Karpas-422 (cell line): ENCODE measurements at regions not wholly inside any gene's neighbourhood (a gene's known extent, or its start where the extent isn't known, plus 50 kb on each side); places are given as distances from the start of the nearest gene placed in this dataset.

Experiments
- DNase-seq: peaks from one replicate; pipeline ENCODE4 v3.0.0-alpha.2; 2015
- H2AFZ ChIP-seq: fragments of 200-600 bp; sonication (generic); 2 replicates; pipeline ENCODE4 v1.6.1; 2014; ENCODE audit warnings: antibody characterized with exemption, low read length, mixed read lengths
- H3K27ac ChIP-seq: fragments of 200-600 bp; sonication (generic); 2 replicates; pipeline ENCODE4 v1.5.1; 2014; ENCODE audit warnings: mild to moderate bottlenecking, low read length, moderate library complexity
- H3K27me3 ChIP-seq: fragments of 200-600 bp; sonication (generic); 2 replicates; pipeline ENCODE4 v1.6.1; 2014; ENCODE audit warnings: low read length, mixed read lengths
- H3K36me3 ChIP-seq: fragments of 200-600 bp; sonication (generic); 2 replicates; pipeline ENCODE4 v1.6.1; 2014; ENCODE audit warnings: low read length, mixed read lengths; ENCODE audit not compliant: insufficient read depth
- H3K4me1 ChIP-seq: fragments of 200-600 bp; sonication (generic); 2 replicates; pipeline ENCODE4 v1.6.1; 2014; ENCODE audit warnings: mild to moderate bottlenecking, low read length, mixed read lengths
- H3K4me2 ChIP-seq: fragments of 200-600 bp; sonication (generic); 2 replicates; pipeline ENCODE4 v1.6.1; 2014; ENCODE audit warnings: low read length, low read depth, mild to moderate bottlenecking; ENCODE audit not compliant: poor library complexity, severe bottlenecking
- H3K4me3 ChIP-seq: fragments of 200-600 bp; sonication (generic); 2 replicates; pipeline ENCODE4 v1.5.1; 2014; ENCODE audit warnings: mild to moderate bottlenecking, antibody characterized with exemption, low read length, mixed read lengths
- H3K79me2 ChIP-seq: fragments of 200-600 bp; sonication (generic); 2 replicates; pipeline ENCODE4 v1.6.1; 2014; ENCODE audit warnings: mild to moderate bottlenecking, low read length, mixed read lengths
- H3K9ac ChIP-seq: fragments of 200-600 bp; sonication (generic); 2 replicates; pipeline ENCODE4 v1.6.0; 2014; ENCODE audit warnings: low read length
- H3K9me2 ChIP-seq: fragments of 200-600 bp; sonication (generic), shearing (Covaris generic); replicated peaks from 2 replicates; pipeline ENCODE4 v1.6.0; 2014; ENCODE audit warnings: mild to moderate bottlenecking, low read length, moderate library complexity; ENCODE audit not compliant: insufficient read depth
- H3K9me3 ChIP-seq: fragments of 300-700, 200-600 bp; sonication (generic); 2 replicates; pipeline ENCODE4 v1.6.1; 2014; ENCODE audit warnings: low read length, mixed read lengths
- H4K20me1 ChIP-seq: fragments of 200-600 bp; sonication (generic); 2 replicates; pipeline ENCODE4 v1.6.1; 2014; ENCODE audit warnings: mild to moderate bottlenecking, antibody characterized with exemption, low read length, low read depth; ENCODE audit not compliant: insufficient read depth

DNA sequence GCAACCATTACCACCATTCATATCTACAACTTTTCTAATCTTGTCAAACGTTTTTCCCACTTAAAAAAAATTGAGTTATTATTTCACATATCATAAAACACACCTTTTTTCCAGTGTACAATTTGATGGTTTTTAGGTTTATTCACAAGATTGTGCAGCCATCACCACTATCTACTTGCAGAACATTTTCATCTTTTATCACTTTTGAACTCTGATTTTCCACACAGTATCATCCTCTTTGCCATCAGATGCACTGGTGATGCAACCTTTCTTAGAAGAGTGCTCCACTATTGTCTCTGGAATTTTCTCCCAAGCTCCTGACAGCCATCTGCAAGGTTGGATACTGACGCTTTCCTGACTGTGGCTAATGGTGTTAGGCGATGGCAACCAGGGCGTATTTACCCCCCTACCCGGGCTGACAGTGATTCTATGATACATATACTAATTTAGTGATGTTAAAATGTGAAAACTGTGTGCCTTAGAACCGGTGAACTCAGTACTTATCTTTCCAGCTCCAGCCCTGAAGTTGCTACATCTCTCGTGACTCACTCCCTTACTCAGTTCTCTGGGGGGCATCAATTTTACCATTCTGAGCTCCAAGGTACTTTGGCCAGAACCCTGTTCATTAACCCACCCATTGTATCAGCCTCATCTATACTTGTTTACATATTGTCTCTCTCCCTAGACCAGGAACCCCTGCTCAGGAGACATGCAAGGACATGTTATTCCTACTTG is 105.4 kb upstream of the SPRED2 start:
- no peak for DNase-seq
- no peaks in the 10 kb centered on the region for H3K36me3 ChIP-seq
- H3K4me1 ChIP-seq, result peaks cover 13% of the 10 kb centered on the region
- H3K4me3 ChIP-seq, result no peak overlapping the region
- no peaks in the 10 kb centered on the region for H3K79me2 ChIP-seq
- no peak overlapping the region for H2AFZ ChIP-seq
- no peaks in the 10 kb centered on the region for H3K9me2 ChIP-seq
- no peak overlapping the region for H3K9ac ChIP-seq
- no peak overlapping the region for H3K4me2 ChIP-seq
- no peaks in the 10 kb centered on the region for H3K9me3 ChIP-seq
- no peak overlapping the region for H3K27ac ChIP-seq
- H4K20me1 ChIP-seq, result no peaks in the 10 kb centered on the region
- peaks cover 3% of the 10 kb centered on the region; the same call in 1 of the 2 replicates for H3K27me3 ChIP-seq

DNA sequence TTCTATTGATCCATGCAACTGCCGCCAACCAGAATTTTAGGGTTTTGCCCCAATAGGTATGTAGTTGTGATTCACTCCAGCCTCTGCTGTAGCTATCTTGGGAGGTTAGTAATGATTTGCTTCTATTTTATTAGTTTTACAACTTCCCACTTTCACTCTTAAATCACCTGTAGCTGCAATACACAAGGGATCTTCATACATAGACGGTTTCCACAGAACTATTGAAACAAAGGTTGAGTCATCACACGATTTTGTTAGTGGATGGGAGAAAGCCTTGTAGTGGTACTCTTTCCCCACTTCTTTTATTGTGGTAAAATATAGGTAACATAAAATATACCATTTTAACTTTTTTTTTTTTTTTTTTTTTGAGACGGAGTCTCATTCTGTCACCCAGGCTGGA is 104.2 kb upstream of the SPRED2 start:
- Histone ChIP-seq H3K4me3 (no peak overlapping the region), H4K20me1 (no peaks in the 10 kb centered on the region), H3K4me1 (peaks cover 11% of the 10 kb centered on the region), H3K27me3 (peaks cover 3% of the 10 kb centered on the region; the same call in 1 of the 2 replicates), H3K36me3 (no peaks in the 10 kb centered on the region), H3K9me2 (no peaks in the 10 kb centered on the region), H3K4me2 (no peak overlapping the region), H2AFZ (no peak overlapping the region), H3K9ac (no peak overlapping the region), H3K27ac (no peak overlapping the region), H3K9me3 (no peaks in the 10 kb centered on the region), H3K79me2 (no peaks in the 10 kb centered on the region)
- DNase-seq, result peak; percentile 67

DNA sequence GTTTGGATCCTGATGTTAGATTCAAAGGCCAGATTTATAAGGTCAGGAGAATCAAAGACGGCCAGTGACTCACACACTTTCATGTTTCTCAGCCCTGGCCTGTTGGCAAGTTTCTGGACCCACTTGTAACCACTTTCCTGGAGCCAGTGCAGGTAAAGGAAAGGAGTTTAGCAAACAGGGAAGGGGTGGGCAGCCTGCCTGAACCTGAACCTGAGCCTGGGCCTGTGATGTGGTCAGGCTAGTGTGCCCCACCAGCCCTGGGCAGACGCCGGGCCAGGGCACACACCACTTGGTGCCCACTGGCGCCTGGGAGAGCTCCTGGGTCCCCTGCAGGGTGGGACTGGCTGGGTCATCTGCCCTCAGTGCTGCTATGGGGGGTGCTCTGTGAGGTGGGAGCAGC is 100.5 kb upstream of the SPRED2 start:
- H3K27me3 ChIP-seq, result peaks cover 3% of the 10 kb centered on the region; the same call in 1 of the 2 replicates
- no peaks in the 10 kb centered on the region for H3K36me3 ChIP-seq
- H3K4me2 ChIP-seq, result no peak overlapping the region
- no peak for DNase-seq
- H3K4me1 ChIP-seq, result peaks cover 11% of the 10 kb centered on the region
- H3K9me3 ChIP-seq, result no peaks in the 10 kb centered on the region
- no peaks in the 10 kb centered on the region for H3K79me2 ChIP-seq
- no peak overlapping the region for H2AFZ ChIP-seq
- no peaks in the 10 kb centered on the region for H3K9me2 ChIP-seq
- H3K4me3 ChIP-seq, result no peak overlapping the region
- no peak overlapping the region for H3K27ac ChIP-seq
- H4K20me1 ChIP-seq, result no peaks in the 10 kb centered on the region
- no peak overlapping the region for H3K9ac ChIP-seq

DNA sequence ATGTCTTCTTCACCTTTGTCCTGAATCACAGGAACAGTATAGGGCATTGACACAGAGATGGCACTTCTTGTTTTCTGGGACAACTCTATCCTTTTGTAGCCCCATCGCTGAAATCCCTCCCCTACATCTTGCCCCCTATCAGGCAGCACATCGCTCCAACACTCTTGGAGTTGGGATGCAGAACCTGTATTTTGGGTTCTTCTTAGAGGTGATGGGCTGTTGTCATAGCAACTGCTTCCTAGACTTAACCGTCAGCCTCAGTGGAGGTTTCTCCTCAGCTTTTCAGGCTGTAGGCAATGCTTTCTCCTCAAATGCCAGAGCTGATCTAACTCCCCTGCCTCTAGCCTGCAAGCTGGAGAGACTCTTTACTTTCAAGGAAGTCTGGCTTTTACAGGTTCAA is 99.9 kb upstream of the SPRED2 start:
- H3K27me3 ChIP-seq, result no peaks in the 10 kb centered on the region; the same call in 1 of the 2 replicates
- no peaks in the 10 kb centered on the region for H3K9me2 ChIP-seq
- H4K20me1 ChIP-seq, result no peaks in the 10 kb centered on the region
- no peak for DNase-seq
- H3K4me3 ChIP-seq, result no peak overlapping the region
- no peaks in the 10 kb centered on the region for H3K79me2 ChIP-seq
- H2AFZ ChIP-seq, result no peak overlapping the region
- H3K36me3 ChIP-seq, result no peaks in the 10 kb centered on the region
- H3K4me1 ChIP-seq, result peaks cover 11% of the 10 kb centered on the region
- no peak overlapping the region for H3K27ac ChIP-seq
- no peaks in the 10 kb centered on the region for H3K9me3 ChIP-seq
- H3K4me2 ChIP-seq, result no peak overlapping the region
- H3K9ac ChIP-seq, result no peak overlapping the region

DNA sequence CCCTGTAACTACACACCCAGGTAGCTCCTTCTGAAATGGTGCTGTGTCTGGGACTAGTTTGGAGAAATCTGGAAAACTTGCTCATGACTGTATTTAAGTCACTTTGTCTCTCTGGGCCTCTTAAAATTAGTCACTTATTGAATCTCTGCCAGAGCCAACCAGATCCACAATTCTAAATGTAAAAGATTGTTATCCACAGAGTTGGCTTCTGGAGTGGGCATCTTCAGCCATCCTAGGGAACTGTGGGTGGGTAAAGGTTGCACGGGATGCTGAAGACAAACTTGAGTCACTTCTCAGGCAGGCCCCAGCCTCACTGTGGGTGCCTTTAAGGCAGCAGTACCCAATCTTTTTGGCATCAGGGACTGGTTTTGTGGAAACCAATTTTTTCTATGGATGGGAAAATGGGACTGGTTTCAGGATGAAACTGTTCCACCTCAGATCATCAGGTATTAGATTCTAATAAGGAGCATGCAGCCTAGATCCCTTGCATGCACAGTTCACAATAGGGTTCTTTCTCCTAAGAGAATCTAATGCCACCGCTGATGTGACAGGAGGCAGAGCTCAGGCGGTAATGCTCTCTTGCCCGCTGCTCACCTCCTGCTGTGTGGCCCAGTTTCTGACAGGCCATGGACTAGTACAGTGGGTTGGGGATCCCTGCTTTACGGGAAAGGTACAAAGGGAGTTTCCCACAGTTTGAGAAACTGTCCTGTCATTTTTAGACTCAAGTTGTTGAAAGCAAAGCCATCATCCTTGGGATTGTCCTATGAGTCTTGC is 98.3 kb upstream of the SPRED2 start:
- no peaks in the 10 kb centered on the region for H3K36me3 ChIP-seq
- H3K4me2 ChIP-seq, result no peak overlapping the region

DNA sequence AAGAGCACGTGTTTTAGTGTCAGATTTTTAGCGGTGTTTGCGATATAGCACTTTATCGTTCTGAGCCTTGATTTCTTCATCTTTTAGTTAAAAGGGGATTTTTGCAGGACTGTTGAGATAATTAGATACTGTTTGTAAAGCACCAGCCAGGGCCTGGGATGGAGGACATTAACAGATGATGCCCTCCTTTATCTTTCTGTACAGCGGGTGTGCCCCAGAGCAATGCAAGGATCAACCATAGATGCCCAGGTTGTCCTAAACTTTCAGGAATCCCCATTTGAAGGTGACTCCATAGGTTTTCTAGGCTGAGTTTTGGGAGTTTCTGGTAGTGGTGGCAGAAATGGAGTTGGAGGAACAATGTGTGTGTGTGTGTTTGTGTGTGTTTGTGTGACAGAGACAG is 97.0 kb upstream of the SPRED2 start:
- no peaks in the 10 kb centered on the region for H3K9me2 ChIP-seq
- H4K20me1 ChIP-seq, result no peaks in the 10 kb centered on the region
- DNase-seq, result no peak
- H3K27me3 ChIP-seq, result no peaks in the 10 kb centered on the region; the same call in 1 of the 2 replicates
- no peak overlapping the region for H3K27ac ChIP-seq
- no peaks in the 10 kb centered on the region for H3K9me3 ChIP-seq
- H3K4me2 ChIP-seq, result no peak overlapping the region
- H3K36me3 ChIP-seq, result no peaks in the 10 kb centered on the region
- no peaks in the 10 kb centered on the region for H3K4me1 ChIP-seq
- no peak overlapping the region for H2AFZ ChIP-seq
- no peaks in the 10 kb centered on the region for H3K79me2 ChIP-seq
- H3K9ac ChIP-seq, result no peak overlapping the region
- no peak overlapping the region for H3K4me3 ChIP-seq

More for the DNA sequence above, 98.3 kb upstream of the SPRED2 start:
- Histone ChIP-seq H3K9me2 (no peaks in the 10 kb centered on the region), H4K20me1 (no peaks in the 10 kb centered on the region), H3K79me2 (no peaks in the 10 kb centered on the region), H3K9ac (no peak overlapping the region), H3K9me3 (no peaks in the 10 kb centered on the region), H3K4me1 (no peaks in the 10 kb centered on the region), H3K4me3 (no peak overlapping the region), H3K27ac (no peak overlapping the region), H3K27me3 (no peaks in the 10 kb centered on the region; the same call in 1 of the 2 replicates), H2AFZ (no peak overlapping the region)
- DNase-seq, result no peak

DNA sequence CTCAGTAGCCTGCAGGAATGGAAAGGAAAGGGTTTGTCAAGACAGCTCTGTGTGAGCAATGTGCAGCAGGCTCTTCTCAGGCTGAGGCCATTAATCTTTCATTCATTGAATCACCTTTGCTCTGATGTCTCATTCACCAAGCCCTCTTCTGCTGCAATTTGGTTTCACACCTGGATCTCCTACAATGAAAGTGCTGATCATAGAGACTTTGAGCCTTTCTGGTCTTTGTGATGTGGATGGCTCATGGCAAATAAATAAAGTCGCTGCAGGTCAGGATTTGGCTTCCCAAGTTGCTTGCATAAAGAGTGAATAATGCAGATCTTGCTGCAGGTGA is 95.8 kb upstream of the SPRED2 start:
- Histone ChIP-seq H3K27me3 (no peaks in the 10 kb centered on the region; the same call in 1 of the 2 replicates), H3K4me3 (no peak overlapping the region), H3K9me3 (no peaks in the 10 kb centered on the region), H2AFZ (no peak overlapping the region), H4K20me1 (no peaks in the 10 kb centered on the region), H3K79me2 (no peaks in the 10 kb centered on the region), H3K36me3 (no peaks in the 10 kb centered on the region), H3K9me2 (no peaks in the 10 kb centered on the region), H3K9ac (no peak overlapping the region), H3K27ac (no peak overlapping the region), H3K4me1 (no peaks in the 10 kb centered on the region), H3K4me2 (no peak overlapping the region)
- DNase-seq, result no peak

DNA sequence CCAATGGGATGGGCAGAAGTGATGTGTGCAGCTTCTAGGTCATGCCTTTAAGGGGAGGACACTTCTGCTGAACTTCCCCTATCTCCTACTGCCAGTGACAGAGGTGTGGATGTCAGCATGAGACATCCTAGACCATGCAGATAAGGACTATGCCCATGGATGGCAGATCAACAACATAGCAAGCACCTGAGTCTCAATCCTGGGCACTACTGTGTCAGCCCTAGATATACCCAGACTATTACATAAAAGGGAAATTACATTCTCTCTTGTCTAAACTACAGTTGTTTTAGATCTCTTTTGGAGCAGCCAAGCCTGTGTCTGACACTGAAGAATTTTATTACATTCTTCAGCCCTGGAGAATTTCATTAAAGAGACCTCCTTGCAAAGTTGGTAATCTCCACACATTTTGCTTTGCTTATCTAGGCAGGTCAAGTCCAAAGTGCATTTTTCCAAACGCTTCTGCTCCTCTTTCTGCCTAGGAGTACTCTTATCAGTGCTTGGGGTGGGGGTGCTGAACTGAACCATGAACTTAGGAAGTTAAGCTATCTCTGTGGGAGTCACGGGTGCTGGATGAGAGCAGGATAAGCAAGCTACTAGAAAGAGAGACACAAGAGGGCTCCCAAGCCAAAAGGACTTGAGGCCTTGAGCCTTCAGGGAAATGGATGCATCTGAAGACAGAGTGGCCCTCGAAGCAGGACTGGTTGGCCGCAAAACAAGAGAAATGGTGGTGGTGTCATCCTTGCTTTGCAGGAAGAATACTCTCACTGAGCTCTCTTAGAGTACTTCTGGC is 95.2 kb upstream of the SPRED2 start:
- no peaks in the 10 kb centered on the region for H3K9me2 ChIP-seq
- H3K36me3 ChIP-seq, result no peaks in the 10 kb centered on the region
- H2AFZ ChIP-seq, result no peak overlapping the region
- no peaks in the 10 kb centered on the region for H3K4me1 ChIP-seq
- no peak overlapping the region for H3K4me2 ChIP-seq
- H3K9ac ChIP-seq, result no peak overlapping the region
- no peak for DNase-seq
- H3K27me3 ChIP-seq, result no peaks in the 10 kb centered on the region; the same call in 1 of the 2 replicates
- no peaks in the 10 kb centered on the region for H4K20me1 ChIP-seq
- no peaks in the 10 kb centered on the region for H3K79me2 ChIP-seq
- no peaks in the 10 kb centered on the region for H3K9me3 ChIP-seq
- H3K4me3 ChIP-seq, result no peak overlapping the region
- no peak overlapping the region for H3K27ac ChIP-seq
